ENCODE measurements at regions not wholly inside any gene's neighbourhood (a gene's known extent, or its start where the extent isn't known, plus 50 kb on each side); places are given as distances from the start of the nearest gene placed in this dataset.
"Not testable (repeated sequence)": the region's sequence is repeated elsewhere in the genome, so short reads cannot be mapped to it uniquely, and the experiment has no call there.

- H3K27me3 Mint-ChIP-seq = no peaks in the 10 kb centered on the region
- no peak overlapping the region for H3K4me3 Mint-ChIP-seq
- no peak overlapping the region for H3K27ac Mint-ChIP-seq
- no peaks in the 10 kb centered on the region for H3K36me3 Mint-ChIP-seq
- H3K4me1 Mint-ChIP-seq (ENCODE audit: low read depth) = no peaks in the 10 kb centered on the region
- CTCF ChIA-PET = no interaction called here
- intact Hi-C loops (cut with micrococcal nuclease) = loop anchor here (10.0 kb wide), 1 partner anchor 281 kb away; no protein-coding TSS in a partner anchor
- no peak for DNase-seq
- POLR2A ChIA-PET = no interaction called here
- peaks cover 9% of the 10 kb centered on the region for H3K9me3 Mint-ChIP-seq
Measured at GRCh38 chrX:78603908-78604307, 55.2 kb downstream of the RTL3 start.

GRCh38 chrX:78595901-78596502, 63.1 kb downstream of the RTL3 start:
- peaks cover 15% of the 10 kb centered on the region for H3K9me3 Mint-ChIP-seq
- DNase-seq = peak; percentile 9
- ChIA-PET POLR2A (no interaction called here), CTCF (interaction anchor here (0.6 to 1.6 kb wide), 3 partner anchors 111 to 855 kb away, joined by 3 to 4 read pairs (median 3); no protein-coding TSS in a partner anchor)
- intact Hi-C loops (cut with micrococcal nuclease) = no loop called here
- H3K4me1 Mint-ChIP-seq (ENCODE audit: low read depth) = no peaks in the 10 kb centered on the region
- H3K36me3 Mint-ChIP-seq = peaks cover 2% of the 10 kb centered on the region
- H3K27me3 Mint-ChIP-seq = no peaks in the 10 kb centered on the region
- no peak overlapping the region for H3K27ac Mint-ChIP-seq
- no peak overlapping the region for H3K4me3 Mint-ChIP-seq

GRCh38 chrX:78593701-78594100, 65.4 kb downstream of the RTL3 start:
- H3K36me3 Mint-ChIP-seq = peaks cover 2% of the 10 kb centered on the region
- no peak overlapping the region for H3K27ac Mint-ChIP-seq
- intact Hi-C loops (cut with micrococcal nuclease) = no loop called here

GRCh38 chrX:78592030-78592429, 67.1 kb downstream of the RTL3 start:
- Mint-ChIP-seq H3K27me3 (no peaks in the 10 kb centered on the region), H3K27ac (no peak overlapping the region), H3K36me3 (peaks cover 2% of the 10 kb centered on the region), H3K9me3 (peaks cover 9% of the 10 kb centered on the region), H3K4me3 (no peak overlapping the region), H3K4me1 (ENCODE audit: low read depth) (no peaks in the 10 kb centered on the region)
- ChIA-PET CTCF (no interaction called here), POLR2A (no interaction called here)
- DNase-seq = no peak
- intact Hi-C loops (cut with micrococcal nuclease) = no loop called here

More at GRCh38 chrX:78593701-78594100, 65.4 kb downstream of the RTL3 start:
- DNase-seq = no peak
- H3K4me1 Mint-ChIP-seq (ENCODE audit: low read depth) = no peaks in the 10 kb centered on the region
- H3K9me3 Mint-ChIP-seq = peaks cover 9% of the 10 kb centered on the region
- ChIA-PET POLR2A (no interaction called here), CTCF (interaction anchor here (0.6 to 0.8 kb wide), 2 partner anchors 488 to 841 kb away, joined by 3 read pairs; no protein-coding TSS in a partner anchor)
- H3K27me3 Mint-ChIP-seq = no peaks in the 10 kb centered on the region
- no peak overlapping the region for H3K4me3 Mint-ChIP-seq

- H3K27me3 Mint-ChIP-seq = no peaks in the 10 kb centered on the region
Measured at GRCh38 chrX:78574306-78574705, 84.8 kb downstream of the RTL3 start.

GRCh38 chrX:78573630-78574029, 85.5 kb downstream of the RTL3 start:
- CTCF ChIA-PET = no interaction called here
- Mint-ChIP-seq H3K27ac (no peak overlapping the region), H3K4me3 (no peak overlapping the region), H3K4me1 (ENCODE audit: low read depth) (no peaks in the 10 kb centered on the region), H3K27me3 (no peaks in the 10 kb centered on the region), H3K36me3 (no peaks in the 10 kb centered on the region), H3K9me3 (no peaks in the 10 kb centered on the region)
- no peak for DNase-seq
- POLR2A ChIA-PET = no interaction called here
- intact Hi-C loops (cut with micrococcal nuclease) = no loop called here

More at GRCh38 chrX:78574306-78574705, 84.8 kb downstream of the RTL3 start:
- no peak for DNase-seq
- no peak overlapping the region for H3K27ac Mint-ChIP-seq
- ChIA-PET POLR2A (no interaction called here), CTCF (no interaction called here)
- no peaks in the 10 kb centered on the region for H3K4me1 Mint-ChIP-seq (ENCODE audit: low read depth)
- H3K36me3 Mint-ChIP-seq = no peaks in the 10 kb centered on the region
- H3K4me3 Mint-ChIP-seq = no peak overlapping the region
- intact Hi-C loops (cut with micrococcal nuclease) = no loop called here
- H3K9me3 Mint-ChIP-seq = no peaks in the 10 kb centered on the region

- ChIA-PET POLR2A (no interaction called here), CTCF (no interaction called here)
- no peak overlapping the region for H3K27ac Mint-ChIP-seq
- no peaks in the 10 kb centered on the region for H3K36me3 Mint-ChIP-seq
- H3K9me3 Mint-ChIP-seq = no peaks in the 10 kb centered on the region
- no peaks in the 10 kb centered on the region for H3K27me3 Mint-ChIP-seq
- intact Hi-C loops (cut with micrococcal nuclease) = no loop called here
- no peak overlapping the region for H3K4me3 Mint-ChIP-seq
- H3K4me1 Mint-ChIP-seq (ENCODE audit: low read depth) = no peaks in the 10 kb centered on the region
- DNase-seq = no peak
Measured at GRCh38 chrX:78571849-78572248, 87.3 kb downstream of the RTL3 start.

GRCh38 chrX:78555401-78555980, 103.6 kb downstream of the RTL3 start:
- Mint-ChIP-seq H3K27me3 (no peaks in the 10 kb centered on the region), H3K4me1 (ENCODE audit: low read depth) (peaks cover 5% of the 10 kb centered on the region), H3K27ac (no peak overlapping the region), H3K9me3 (peaks cover 3% of the 10 kb centered on the region), H3K36me3 (no peaks in the 10 kb centered on the region), H3K4me3 (no peak overlapping the region)
- intact Hi-C loops (cut with micrococcal nuclease) = loop anchor here (1.0 to 10.0 kb wide), 4 partner anchors 149 to 858 kb away; no protein-coding TSS in a partner anchor
- CTCF ChIA-PET = interaction anchor here (0.6 to 2.0 kb wide), 10 partner anchors 29 to 1106 kb away, joined by 3 to 9 read pairs (median 4); no protein-coding TSS in a partner anchor
- no peak for DNase-seq
- POLR2A ChIA-PET = no interaction called here

GRCh38 chrX:78552628-78553027, 106.5 kb downstream of the RTL3 start:
- H3K4me1 Mint-ChIP-seq (ENCODE audit: low read depth); POLR2A ChIA-PET; H3K36me3 Mint-ChIP-seq; H3K27ac Mint-ChIP-seq; DNase-seq; H3K27me3 Mint-ChIP-seq; H3K4me3 Mint-ChIP-seq; H3K9me3 Mint-ChIP-seq: not testable (repeated sequence)
- CTCF ChIA-PET = interaction anchor here (0.6 kb wide), 1 partner anchor 481 kb away, joined by 3 read pairs; no protein-coding TSS in a partner anchor
- intact Hi-C loops (cut with micrococcal nuclease) = loop anchor here (10.0 kb wide), 1 partner anchor 152 kb away; no protein-coding TSS in a partner anchor

- DNase-seq = no peak
- Mint-ChIP-seq H3K27me3 (no peaks in the 10 kb centered on the region), H3K27ac (no peak overlapping the region), H3K4me1 (ENCODE audit: low read depth) (peaks cover 3% of the 10 kb centered on the region), H3K36me3 (no peaks in the 10 kb centered on the region), H3K9me3 (peaks cover 11% of the 10 kb centered on the region), H3K4me3 (no peak overlapping the region)
- POLR2A ChIA-PET = no interaction called here
- CTCF ChIA-PET = no interaction called here
- intact Hi-C loops (cut with micrococcal nuclease) = no loop called here
Measured at GRCh38 chrX:78548012-78548411, 111.1 kb downstream of the RTL3 start.

GRCh38 chrX:78545233-78545632, 113.9 kb downstream of the RTL3 start:
- no peak overlapping the region for H3K4me3 Mint-ChIP-seq
- POLR2A ChIA-PET = no interaction called here

GRCh38 chrX:78543281-78543680, 115.8 kb downstream of the RTL3 start:
- Mint-ChIP-seq H3K27ac (no peak overlapping the region), H3K36me3 (peaks cover 7% of the 10 kb centered on the region), H3K4me3 (no peak overlapping the region), H3K4me1 (ENCODE audit: low read depth) (peaks cover 3% of the 10 kb centered on the region), H3K27me3 (no peaks in the 10 kb centered on the region), H3K9me3 (peaks cover 33% of the 10 kb centered on the region)
- intact Hi-C loops (cut with micrococcal nuclease) = no loop called here
- POLR2A ChIA-PET = no interaction called here
- CTCF ChIA-PET = no interaction called here
- no peak for DNase-seq

More at GRCh38 chrX:78545233-78545632, 113.9 kb downstream of the RTL3 start:
- Mint-ChIP-seq H3K27me3 (no peaks in the 10 kb centered on the region), H3K4me1 (ENCODE audit: low read depth) (peaks cover 3% of the 10 kb centered on the region), H3K27ac (no peak overlapping the region), H3K9me3 (peaks cover 26% of the 10 kb centered on the region), H3K36me3 (peaks cover 7% of the 10 kb centered on the region)
- DNase-seq = no peak
- intact Hi-C loops (cut with micrococcal nuclease) = no loop called here
- CTCF ChIA-PET = no interaction called here

- ChIA-PET POLR2A (no interaction called here), CTCF (no interaction called here)
- Mint-ChIP-seq H3K27me3 (no peaks in the 10 kb centered on the region), H3K27ac (no peak overlapping the region), H3K9me3 (peaks cover 33% of the 10 kb centered on the region), H3K4me1 (ENCODE audit: low read depth) (no peaks in the 10 kb centered on the region), H3K36me3 (peaks cover 7% of the 10 kb centered on the region), H3K4me3 (no peak overlapping the region)
- DNase-seq = no peak
- intact Hi-C loops (cut with micrococcal nuclease) = no loop called here
Measured at GRCh38 chrX:78540171-78540570, 119.0 kb downstream of the RTL3 start.
